Endothelial cell of umbilical vein (primary cell): ENCODE measurements at regions not wholly inside any gene's neighbourhood (a gene's known extent, or its start where the extent isn't known, plus 50 kb on each side); places are given as distances from the start of the nearest gene placed in this dataset.

Source experiments
- BruUV-seq: library from RNA; stranded (reverse); fragments of 400-500 nt; replicated peaks from 2 replicates; lab custom pipeline; 2021; lab: Mats Ljungman, UMichigan
- CTCF ChIA-PET: fragments of 300-600, 350-600 bp; sonication (Branson Sonifier 250); formaldehyde crosslinking; loops from one replicate; lab custom pipeline; 2021; ENCODE audit warnings: antibody characterized with exemption, inconsistent platforms; lab: Charles Lee
- POLR2A ChIA-PET: fragments of 300-600, 350-600 bp; sonication (Branson Sonifier 250); formaldehyde crosslinking; loops from one replicate; lab custom pipeline; 2021; ENCODE audit warnings: antibody characterized with exemption, inconsistent platforms; lab: Charles Lee
- DNase-seq: peaks from one replicate; pipeline ENCODE4 v3.0.0-alpha.2; 2011; ENCODE audit warnings: low read depth, low spot score
- FAIRE-seq: peaks from 2 replicates; lab custom pipeline; 2011; peaks lifted over from hg19 to GRCh38; lab: Jason Lieb, UNC
- H2AFZ ChIP-seq: 2 replicates; pipeline ENCODE4 v1.6.0; 2012; ENCODE audit warnings: low read depth, low read length, control low read depth, inconsistent platforms
- H3K27ac ChIP-seq: 2 replicates; pipeline ENCODE4 v1.5.1; 2011; ENCODE audit warnings: low read depth, mild to moderate bottlenecking, control low read depth, low read length, moderate library complexity; ENCODE audit not compliant: insufficient read depth
- H3K27me3 ChIP-seq, 2 experiments: 2 replicates each; pipeline versions ENCODE4 v1.6.0 to v1.6.1; 2011; ENCODE audit warnings: low read length in 2 of 2, mixed read lengths in 1 of 2; ENCODE audit not compliant: control insufficient read depth in 2 of 2, insufficient read depth in 2 of 2
- H3K36me3 ChIP-seq, 2 experiments: 2 replicates in 1 of 2; 3 replicates in 1 of 2; pipeline ENCODE4 v1.5.1; 2011; ENCODE audit warnings: low read length in 2 of 2, mild to moderate bottlenecking in 1 of 2, moderate library complexity in 1 of 2; ENCODE audit not compliant: control insufficient read depth in 2 of 2, insufficient read depth in 2 of 2; ENCODE audit errors: extremely low read depth in 1 of 2
- H3K4me1 ChIP-seq: 3 replicates; pipeline ENCODE4 v1.5.1; 2011; ENCODE audit warnings: mild to moderate bottlenecking, low read length; ENCODE audit not compliant: control insufficient read depth, insufficient read depth; ENCODE audit errors: extremely low read depth
- H3K4me2 ChIP-seq: 2 replicates; pipeline ENCODE4 v1.6.1; 2011; ENCODE audit warnings: low read length, control low read depth, mixed read lengths; ENCODE audit not compliant: insufficient read depth
- H3K4me3 ChIP-seq, 3 experiments: fragments of 200-600 bp in 1 of 3; sonication (generic), shearing (Covaris generic) in 1 of 3; replicated peaks in 1 of 3; 2 replicates each; pipeline ENCODE4 v1.5.1; 2011 to 2016; ENCODE audit warnings: control low read depth in 3 of 3, low read length in 3 of 3, mild to moderate bottlenecking in 2 of 3, inconsistent platforms in 1 of 3, low read depth in 1 of 3, moderate library complexity in 1 of 3; ENCODE audit not compliant: insufficient read depth in 1 of 3
- H3K79me2 ChIP-seq: 2 replicates; pipeline ENCODE4 v1.6.0; 2012; ENCODE audit warnings: low read length, inconsistent platforms; ENCODE audit not compliant: control insufficient read depth, insufficient read depth
- H3K9ac ChIP-seq: replicated peaks from 2 replicates; pipeline ENCODE3; 2011; ENCODE audit warnings: low read length, control low read depth; ENCODE audit not compliant: insufficient read depth; ENCODE audit errors: extremely low read depth
- H3K9me1 ChIP-seq: replicated peaks from 3 replicates; pipeline ENCODE4 v1.6.0; 2011; ENCODE audit warnings: mild to moderate bottlenecking, low read length; ENCODE audit not compliant: control insufficient read depth, insufficient read depth; ENCODE audit errors: extremely low read depth
- H3K9me3 ChIP-seq: replicated peaks from 2 replicates; pipeline ENCODE4 v1.5.1; 2012; ENCODE audit warnings: low read length, inconsistent platforms; ENCODE audit not compliant: control insufficient read depth, insufficient read depth
- H4K20me1 ChIP-seq: replicated peaks from 2 replicates; pipeline ENCODE3; 2011; ENCODE audit warnings: mild to moderate bottlenecking, low read length; ENCODE audit not compliant: control insufficient read depth, insufficient read depth; ENCODE audit errors: extremely low read depth
- FOS ChIP-seq: IDR thresholded peaks from 2 replicates; pipeline ENCODE4 v1.6.1; 2011; ENCODE audit warnings: mild to moderate bottlenecking, low read length, moderate library complexity, borderline replicate concordance; ENCODE audit not compliant: insufficient read depth
- GATA2 ChIP-seq: IDR thresholded peaks from 2 replicates; pipeline ENCODE4 v1.7.0; 2011; ENCODE audit warnings: low read depth, mild to moderate bottlenecking, moderate library complexity, mixed read lengths, low read length; ENCODE audit not compliant: insufficient read length, insufficient read depth
- dilution Hi-C: fragments of 300-500 bp; cut with MboI; formaldehyde crosslinking; loops from one replicate; pipeline ENCODE4 v1.15.0; 2019; ENCODE audit warnings: low sequenced_read_pairs; ENCODE audit not compliant: extremely low pct_ligation_motif_present
- intact Hi-C: fragments of 100-400 bp; cut with micrococcal nuclease; formaldehyde crosslinking; loops from one replicate; pipeline ENCODE4 v1.10.0; 2022

DNA sequence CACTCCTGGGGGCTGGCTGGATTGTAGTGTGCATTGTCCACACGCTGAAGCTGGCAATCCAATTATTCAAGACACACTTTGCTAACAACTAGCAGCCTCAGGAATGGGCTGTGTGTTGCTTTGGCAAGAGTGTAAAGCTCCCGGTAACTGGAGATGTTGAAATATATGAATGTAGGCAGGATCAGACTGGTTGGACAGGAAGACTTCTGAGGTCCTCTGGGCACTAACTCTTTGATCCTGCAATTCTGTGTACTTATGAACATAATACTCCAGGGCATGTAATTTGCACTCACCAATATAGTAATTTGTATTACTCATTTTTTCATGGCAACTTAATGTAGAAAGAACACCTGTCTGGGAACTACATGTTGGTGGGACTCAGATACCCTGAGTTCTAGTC lies 106.7 kb upstream of the SLC28A3 start:
- H3K79me2 ChIP-seq: no peaks in the 10 kb centered on the region
- H3K4me3 ChIP-seq: no peak overlapping the region
- H3K4me2 ChIP-seq: no peak overlapping the region
- POLR2A ChIA-PET: no interaction called here
- TF ChIP-seq GATA2 (no peak), FOS (no peak)
- no peaks in the 10 kb centered on the region for H3K27me3 ChIP-seq
- no TSS peak for BruUV-seq
- H3K9ac ChIP-seq: no peak overlapping the region
- dilution Hi-C loops (no loop called here), intact Hi-C loops (no loop called here)
- no peaks in the 10 kb centered on the region for H3K9me1 ChIP-seq
- DNase-seq (no peak), FAIRE-seq (no peak)
- CTCF ChIA-PET: no interaction called here
- H3K27ac ChIP-seq: no peak overlapping the region
- no peaks in the 10 kb centered on the region for H3K4me1 ChIP-seq
- H4K20me1 ChIP-seq: no peaks in the 10 kb centered on the region
- H2AFZ ChIP-seq: no peak overlapping the region
- H3K9me3 ChIP-seq: no peaks in the 10 kb centered on the region
- H3K36me3 ChIP-seq: no peaks in the 10 kb centered on the region

DNA sequence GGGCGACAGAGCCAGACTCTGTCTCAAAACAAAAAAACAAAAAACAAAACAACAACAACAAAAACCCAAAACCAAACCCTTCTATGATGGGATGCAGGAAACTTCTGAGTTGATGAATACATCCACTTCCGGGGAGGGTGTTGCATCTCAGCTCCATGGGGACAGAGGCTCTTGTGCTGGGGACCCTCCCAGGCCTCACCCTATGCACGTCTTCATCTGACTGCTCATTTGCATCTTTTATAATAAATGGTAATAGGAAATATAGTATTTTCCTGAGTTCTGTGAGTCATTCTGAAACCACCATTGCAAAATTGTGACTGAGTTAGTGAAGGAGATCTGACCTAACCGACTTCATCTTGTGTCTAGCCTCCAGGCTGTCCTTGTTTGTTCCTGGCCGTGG lies 109.5 kb upstream of the SLC28A3 start:
- no peak overlapping the region for H3K4me3 ChIP-seq
- ChIA-PET POLR2A (no interaction called here), CTCF (no interaction called here)
- no peaks in the 10 kb centered on the region for H4K20me1 ChIP-seq
- no peaks in the 10 kb centered on the region for H3K36me3 ChIP-seq
- dilution Hi-C loops (no loop called here), intact Hi-C loops (no loop called here)
- no peaks in the 10 kb centered on the region for H3K27me3 ChIP-seq
- H3K4me2 ChIP-seq: no peak overlapping the region
- no peaks in the 10 kb centered on the region for H3K79me2 ChIP-seq
- no peaks in the 10 kb centered on the region for H3K9me3 ChIP-seq
- BruUV-seq: no TSS peak
- DNase-seq (no peak), FAIRE-seq (no peak)
- no peaks in the 10 kb centered on the region for H3K9me1 ChIP-seq
- H3K4me1 ChIP-seq: no peaks in the 10 kb centered on the region
- H2AFZ ChIP-seq: no peak overlapping the region
- H3K27ac ChIP-seq: no peak overlapping the region
- no peak for TF ChIP-seq FOS
- no peak for TF ChIP-seq GATA2
- H3K9ac ChIP-seq: no peak overlapping the region
